ENCODE measurements at regions not wholly inside any gene's neighbourhood (a gene's known extent, or its start where the extent isn't known, plus 50 kb on each side); places are given as distances from the start of the nearest gene placed in this dataset.

GRCh38 chr13:72139192-72139591, 272.2 kb upstream of the DACH1 start:
- Histone ChIP-seq H3K9ac (no peak overlapping the region), H3K36me3 (ENCODE audit: insufficient read depth) (no peaks in the 10 kb centered on the region), H2AFZ (ENCODE audit: low read depth) (no peak overlapping the region), H3K4me2 (no peak overlapping the region), H3K27ac (no peak overlapping the region), H3K27me3 (ENCODE audit: insufficient read depth, low read depth) (no peaks in the 10 kb centered on the region), H3K79me2 (ENCODE audit: insufficient read depth, low read depth) (no peaks in the 10 kb centered on the region), H4K20me1 (ENCODE audit: insufficient read depth) (no peaks in the 10 kb centered on the region), H3K4me1 (ENCODE audit: low read depth, poor library complexity, severe bottlenecking) (no peaks in the 10 kb centered on the region), H3K4me3 (IDR thresholded peaks at IDR 0.05; ENCODE audit: insufficient read depth, low read depth, low read length) (no peak overlapping the region)
- TF ChIP-seq, protein P1, sequence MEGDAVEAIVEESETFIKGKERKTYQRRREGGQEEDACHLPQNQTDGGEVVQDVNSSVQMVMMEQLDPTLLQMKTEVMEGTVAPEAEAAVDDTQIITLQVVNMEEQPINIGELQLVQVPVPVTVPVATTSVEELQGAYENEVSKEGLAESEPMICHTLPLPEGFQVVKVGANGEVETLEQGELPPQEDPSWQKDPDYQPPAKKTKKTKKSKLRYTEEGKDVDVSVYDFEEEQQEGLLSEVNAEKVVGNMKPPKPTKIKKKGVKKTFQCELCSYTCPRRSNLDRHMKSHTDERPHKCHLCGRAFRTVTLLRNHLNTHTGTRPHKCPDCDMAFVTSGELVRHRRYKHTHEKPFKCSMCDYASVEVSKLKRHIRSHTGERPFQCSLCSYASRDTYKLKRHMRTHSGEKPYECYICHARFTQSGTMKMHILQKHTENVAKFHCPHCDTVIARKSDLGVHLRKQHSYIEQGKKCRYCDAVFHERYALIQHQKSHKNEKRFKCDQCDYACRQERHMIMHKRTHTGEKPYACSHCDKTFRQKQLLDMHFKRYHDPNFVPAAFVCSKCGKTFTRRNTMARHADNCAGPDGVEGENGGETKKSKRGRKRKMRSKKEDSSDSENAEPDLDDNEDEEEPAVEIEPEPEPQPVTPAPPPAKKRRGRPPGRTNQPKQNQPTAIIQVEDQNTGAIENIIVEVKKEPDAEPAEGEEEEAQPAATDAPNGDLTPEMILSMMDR (conservative IDR thresholded peaks at IDR 0.05; ENCODE audit: low read depth, low read length) = no peak

GRCh38 chr13:72132075-72132474, 265.1 kb upstream of the DACH1 start:
- Histone ChIP-seq H3K4me3 (IDR thresholded peaks at IDR 0.05; ENCODE audit: insufficient read depth, low read depth, low read length) (no peak overlapping the region), H3K9ac (no peak overlapping the region), H3K27ac (no peak overlapping the region), H3K36me3 (ENCODE audit: insufficient read depth) (no peaks in the 10 kb centered on the region), H4K20me1 (ENCODE audit: insufficient read depth) (no peaks in the 10 kb centered on the region), H2AFZ (ENCODE audit: low read depth) (no peak overlapping the region), H3K4me2 (no peak overlapping the region), H3K79me2 (ENCODE audit: insufficient read depth, low read depth) (no peaks in the 10 kb centered on the region), H3K27me3 (ENCODE audit: insufficient read depth, low read depth) (no peaks in the 10 kb centered on the region), H3K4me1 (ENCODE audit: low read depth, poor library complexity, severe bottlenecking) (no peaks in the 10 kb centered on the region)
- TF ChIP-seq, protein P1 (conservative IDR thresholded peaks at IDR 0.05; ENCODE audit: low read depth, low read length) = no peak

DNA sequence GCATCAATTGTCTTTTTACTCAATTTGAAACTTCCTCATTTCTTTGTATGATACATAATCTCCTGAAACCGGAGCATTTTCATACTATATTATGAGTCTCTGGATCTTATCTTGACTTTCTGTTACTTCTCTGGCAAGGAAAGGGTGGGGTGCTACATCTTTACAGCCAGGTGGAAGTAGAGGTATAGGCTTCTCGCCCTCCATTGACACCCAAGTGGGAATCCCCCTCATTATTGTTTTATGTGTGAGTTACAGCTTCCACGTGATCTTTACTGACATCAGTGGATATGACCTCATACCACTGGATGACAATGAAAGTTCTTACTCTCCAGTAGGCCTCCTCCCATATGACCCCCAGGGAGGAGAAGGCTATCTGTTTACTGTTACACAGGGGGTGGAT, 262.1 kb upstream of the DACH1 start:
- Histone ChIP-seq H3K27me3 (ENCODE audit: insufficient read depth, low read depth) (no peaks in the 10 kb centered on the region), H3K4me2 (no peak overlapping the region), H3K36me3 (ENCODE audit: insufficient read depth) (no peaks in the 10 kb centered on the region), H2AFZ (ENCODE audit: low read depth) (no peak overlapping the region), H3K4me3 (IDR thresholded peaks at IDR 0.05; ENCODE audit: insufficient read depth, low read depth, low read length) (no peak overlapping the region), H4K20me1 (ENCODE audit: insufficient read depth) (no peaks in the 10 kb centered on the region), H3K27ac (no peak overlapping the region), H3K79me2 (ENCODE audit: insufficient read depth, low read depth) (no peaks in the 10 kb centered on the region), H3K4me1 (ENCODE audit: low read depth, poor library complexity, severe bottlenecking) (no peaks in the 10 kb centered on the region), H3K9ac (no peak overlapping the region)
- TF ChIP-seq, protein P1 (conservative IDR thresholded peaks at IDR 0.05; ENCODE audit: low read depth, low read length) = no peak

DNA sequence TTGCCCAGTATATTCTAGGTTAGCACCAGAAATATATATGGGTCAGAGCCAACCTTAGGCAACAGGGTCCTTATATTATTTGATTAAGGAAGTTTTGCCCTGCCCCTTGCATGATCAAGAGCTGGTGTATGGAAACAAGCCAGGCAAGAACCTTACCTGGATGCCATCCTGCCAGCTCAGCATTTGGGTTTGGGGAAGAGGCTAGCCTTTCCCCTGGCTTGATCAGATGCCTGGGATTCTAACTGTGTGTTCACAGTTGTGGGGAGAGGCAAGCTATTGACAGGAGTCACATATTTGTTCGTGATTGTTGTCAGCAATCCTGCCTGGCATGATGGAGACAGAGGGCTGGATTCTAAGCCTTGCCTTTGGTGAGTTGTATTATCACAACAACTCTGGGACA, 260.0 kb upstream of the DACH1 start:
- Histone ChIP-seq H3K4me3 (IDR thresholded peaks at IDR 0.05; ENCODE audit: insufficient read depth, low read depth, low read length) (no peak overlapping the region), H4K20me1 (ENCODE audit: insufficient read depth) (no peaks in the 10 kb centered on the region), H2AFZ (ENCODE audit: low read depth) (no peak overlapping the region)

More for the DNA sequence above, 260.0 kb upstream of the DACH1 start:
- no peak overlapping the region for H3K4me2 ChIP-seq
- no peaks in the 10 kb centered on the region for H3K4me1 ChIP-seq (ENCODE audit: low read depth, poor library complexity, severe bottlenecking)
- H3K27me3 ChIP-seq (ENCODE audit: insufficient read depth, low read depth) = no peaks in the 10 kb centered on the region
- H3K36me3 ChIP-seq (ENCODE audit: insufficient read depth) = no peaks in the 10 kb centered on the region
- no peaks in the 10 kb centered on the region for H3K79me2 ChIP-seq (ENCODE audit: insufficient read depth, low read depth)
- TF ChIP-seq, protein P1 (conservative IDR thresholded peaks at IDR 0.05; ENCODE audit: low read depth, low read length) = no peak
- no peak overlapping the region for H3K27ac ChIP-seq
- H3K9ac ChIP-seq = no peak overlapping the region
